Esophagus squamous epithelium (tissue), 4 donors: ENCODE measurements at regions not wholly inside any gene's neighbourhood (a gene's known extent, or its start where the extent isn't known, plus 50 kb on each side); places are given as distances from the start of the nearest gene placed in this dataset.

Source experiments
- POLR2A ChIP-seq, 4 donors: fragments of 450-650 bp; IDR thresholded peaks; one replicate each; pipeline ENCODE4 v1.6.1; 2017; ENCODE audit warnings: antibody characterized with exemption in 4 of 4, mild to moderate bottlenecking in 4 of 4, moderate library complexity in 3 of 4
- TF ChIP-seq, protein P1 (sequence below), 6 experiments: fragments of 450-650 bp in 4 of 6; fragments of 200-600 bp in 2 of 6; sonication (generic) in 2 of 6; IDR thresholded peaks; one replicate each; pipeline ENCODE4 v1.5.1; 2016 to 2019; ENCODE audit warnings: antibody characterized with exemption in 6 of 6, mild to moderate bottlenecking in 4 of 6, moderate library complexity in 4 of 6

DNA sequence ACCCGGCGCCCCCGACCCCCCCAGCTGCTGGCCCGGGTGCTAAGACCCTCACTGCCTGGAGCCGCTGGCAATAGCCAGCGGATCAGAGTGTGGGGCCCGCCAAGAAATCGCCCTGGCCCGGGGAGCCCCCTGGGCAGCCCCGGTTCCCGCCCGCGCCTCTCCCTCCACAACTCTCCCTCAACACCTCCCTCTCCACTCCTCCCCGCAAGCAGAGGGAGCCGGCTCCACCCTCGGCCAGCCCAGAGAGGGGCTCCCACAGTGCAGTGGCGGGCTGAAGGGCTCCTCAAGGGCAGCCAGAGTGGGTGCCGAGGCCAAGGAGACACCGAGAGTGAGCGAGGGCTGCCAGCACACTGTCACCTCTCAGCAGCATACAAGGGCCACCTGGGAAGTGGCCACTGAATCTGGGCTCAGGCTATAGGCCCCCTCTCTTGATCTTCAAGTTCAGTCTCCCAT is 385.5 kb downstream of the SEC14L1 start:
- TF ChIP-seq, protein P1, sequence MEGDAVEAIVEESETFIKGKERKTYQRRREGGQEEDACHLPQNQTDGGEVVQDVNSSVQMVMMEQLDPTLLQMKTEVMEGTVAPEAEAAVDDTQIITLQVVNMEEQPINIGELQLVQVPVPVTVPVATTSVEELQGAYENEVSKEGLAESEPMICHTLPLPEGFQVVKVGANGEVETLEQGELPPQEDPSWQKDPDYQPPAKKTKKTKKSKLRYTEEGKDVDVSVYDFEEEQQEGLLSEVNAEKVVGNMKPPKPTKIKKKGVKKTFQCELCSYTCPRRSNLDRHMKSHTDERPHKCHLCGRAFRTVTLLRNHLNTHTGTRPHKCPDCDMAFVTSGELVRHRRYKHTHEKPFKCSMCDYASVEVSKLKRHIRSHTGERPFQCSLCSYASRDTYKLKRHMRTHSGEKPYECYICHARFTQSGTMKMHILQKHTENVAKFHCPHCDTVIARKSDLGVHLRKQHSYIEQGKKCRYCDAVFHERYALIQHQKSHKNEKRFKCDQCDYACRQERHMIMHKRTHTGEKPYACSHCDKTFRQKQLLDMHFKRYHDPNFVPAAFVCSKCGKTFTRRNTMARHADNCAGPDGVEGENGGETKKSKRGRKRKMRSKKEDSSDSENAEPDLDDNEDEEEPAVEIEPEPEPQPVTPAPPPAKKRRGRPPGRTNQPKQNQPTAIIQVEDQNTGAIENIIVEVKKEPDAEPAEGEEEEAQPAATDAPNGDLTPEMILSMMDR (IDR thresholded peaks at IDR 0.05) = no peak
- no peak for TF ChIP-seq POLR2A (IDR thresholded peaks at IDR 0.05)
